H9 (cell line): ENCODE measurements at regions not wholly inside any gene's neighbourhood (a gene's known extent, or its start where the extent isn't known, plus 50 kb on each side); places are given as distances from the start of the nearest gene placed in this dataset.

Experiments
- DNase-seq: peaks from one replicate; pipeline ENCODE4 v3.0.0-alpha.2; 2017
- H2AFZ ChIP-seq: one replicate; pipeline ENCODE4 v1.6.1; 2013; ENCODE audit warnings: mild to moderate bottlenecking, low read length, control low read depth, moderate library complexity
- H2AK5ac ChIP-seq: 2 replicates; pipeline ENCODE4 v1.6.1; 2013; ENCODE audit warnings: low read length, control low read depth, mixed read lengths; ENCODE audit not compliant: insufficient read length
- H2BK120ac ChIP-seq: one replicate; pipeline ENCODE4 v1.6.1; 2013; ENCODE audit warnings: low read depth, mild to moderate bottlenecking, low read length, control low read depth, inconsistent platforms; ENCODE audit not compliant: poor library complexity, severe bottlenecking
- H2BK12ac ChIP-seq: 2 replicates; pipeline ENCODE4 v1.6.1; 2013; ENCODE audit warnings: low read length, control low read depth, mixed read lengths, low read depth; ENCODE audit not compliant: insufficient read length
- H2BK15ac ChIP-seq: 2 replicates; pipeline ENCODE4 v1.6.1; 2013; ENCODE audit warnings: low read depth, low read length, control low read depth
- H2BK20ac ChIP-seq: one replicate; pipeline ENCODE4 v1.6.1; 2013; ENCODE audit warnings: low read depth, mild to moderate bottlenecking, low read length, control low read depth, inconsistent platforms; ENCODE audit not compliant: poor library complexity, severe bottlenecking
- H2BK5ac ChIP-seq: 2 replicates; pipeline ENCODE4 v1.6.1; 2013; ENCODE audit warnings: low read length, control low read depth, mixed read lengths; ENCODE audit not compliant: insufficient read length
- H3K14ac ChIP-seq: 2 replicates; pipeline ENCODE4 v1.6.1; 2013; ENCODE audit warnings: low read length, control low read depth; ENCODE audit not compliant: insufficient read depth
- H3K18ac ChIP-seq: 2 replicates; pipeline ENCODE4 v1.6.1; 2013; ENCODE audit warnings: low read depth, mild to moderate bottlenecking, mixed read lengths, low read length, control low read depth; ENCODE audit not compliant: insufficient read length
- H3K23ac ChIP-seq: 2 replicates; pipeline ENCODE4 v1.6.1; 2013; ENCODE audit warnings: low read length, control low read depth, mixed read lengths, low read depth; ENCODE audit not compliant: insufficient read length
- H3K23me2 ChIP-seq: 2 replicates; pipeline ENCODE4 v1.6.1; 2013; ENCODE audit warnings: low read depth, mild to moderate bottlenecking, mixed read lengths, low read length, control low read depth; ENCODE audit not compliant: insufficient read length, poor library complexity, severe bottlenecking
- H3K27ac ChIP-seq: 2 replicates; pipeline ENCODE4 v1.5.1; 2013; ENCODE audit warnings: low read length, control low read depth, mixed read lengths, low read depth; ENCODE audit not compliant: insufficient read length
- H3K27me3 ChIP-seq: 2 replicates; pipeline ENCODE4 v1.6.1; 2013; ENCODE audit warnings: low read length, control low read depth, inconsistent platforms; ENCODE audit not compliant: insufficient read depth
- H3K4ac ChIP-seq: 2 replicates; pipeline ENCODE4 v1.6.1; 2013; ENCODE audit warnings: low read depth, mild to moderate bottlenecking, control low read depth, inconsistent platforms, low read length, moderate library complexity
- H3K4me1 ChIP-seq: 2 replicates; pipeline ENCODE4 v1.6.1; 2013; ENCODE audit warnings: low read length, control low read depth, inconsistent platforms; ENCODE audit not compliant: insufficient read depth
- H3K4me2 ChIP-seq: 2 replicates; pipeline ENCODE4 v1.6.1; 2013; ENCODE audit warnings: low read length, control low read depth, mixed read lengths; ENCODE audit not compliant: insufficient read length, insufficient read depth
- H3K56ac ChIP-seq: 2 replicates; pipeline ENCODE4 v1.6.1; 2013; ENCODE audit warnings: low read depth, mild to moderate bottlenecking, mixed read lengths, low read length, control low read depth; ENCODE audit not compliant: insufficient read length
- H3K79me1 ChIP-seq: 2 replicates; pipeline ENCODE4 v1.6.1; 2013; ENCODE audit warnings: low read depth, mild to moderate bottlenecking, moderate library complexity, low read length, control low read depth, inconsistent platforms; ENCODE audit not compliant: insufficient read depth, poor library complexity, severe bottlenecking
- H3K79me2 ChIP-seq: 2 replicates; pipeline ENCODE4 v1.6.1; 2013; ENCODE audit warnings: low read length, control low read depth, inconsistent platforms; ENCODE audit not compliant: insufficient read depth
- H3K9ac ChIP-seq: 2 replicates; pipeline ENCODE4 v1.6.1; 2013; ENCODE audit warnings: low read length, control low read depth, mixed read lengths; ENCODE audit not compliant: insufficient read length; ENCODE audit errors: extremely low read depth
- H3K9me3 ChIP-seq: one replicate; pipeline ENCODE4 v1.6.1; 2013; ENCODE audit warnings: low read depth, low read length, inconsistent platforms; ENCODE audit not compliant: control insufficient read depth
- H3T11ph ChIP-seq: one replicate; pipeline ENCODE4 v1.6.1; 2013; ENCODE audit warnings: mild to moderate bottlenecking, low read length, control low read depth, inconsistent platforms
- H4K20me1 ChIP-seq: one replicate; pipeline ENCODE4 v1.6.1; 2013; ENCODE audit not compliant: control insufficient read depth, insufficient read length, insufficient read depth
- H4K5ac ChIP-seq: 2 replicates; pipeline ENCODE4 v1.6.1; 2013; ENCODE audit warnings: low read depth, mild to moderate bottlenecking, mixed read lengths, low read length, control low read depth; ENCODE audit not compliant: insufficient read length
- H4K8ac ChIP-seq: replicated peaks from 2 replicates; pipeline ENCODE4 v1.6.1; 2013; ENCODE audit warnings: low read length, control low read depth, mixed read lengths, low read depth; ENCODE audit not compliant: insufficient read length
- H4K91ac ChIP-seq: 2 replicates; pipeline ENCODE4 v1.6.1; 2013; ENCODE audit warnings: low read depth, mild to moderate bottlenecking, moderate library complexity, mixed read lengths, low read length, control low read depth; ENCODE audit not compliant: insufficient read length
- H3K27ac Mint-ChIP-seq, 3 experiments: 2 replicates in 2 of 3; 3 replicates in 1 of 3; pipeline ENCODE4 v1.8.0; 2020 to 2021; ENCODE audit warnings: mixed read lengths in 3 of 3, mild to moderate bottlenecking in 1 of 3, moderate library complexity in 1 of 3
- H3K27me3 Mint-ChIP-seq: 2 replicates; pipeline ENCODE4 v1.8.0; 2021; ENCODE audit warnings: low read depth, mild to moderate bottlenecking, moderate library complexity, mixed read lengths
- H3K36me3 Mint-ChIP-seq, 3 experiments: 2 replicates in 2 of 3; 3 replicates in 1 of 3; pipeline ENCODE4 v1.8.0; 2020 to 2021; ENCODE audit warnings: low read depth in 3 of 3, mixed read lengths in 3 of 3; ENCODE audit not compliant: insufficient read depth in 1 of 3
- H3K4me1 Mint-ChIP-seq, 2 experiments: 2 replicates each; pipeline ENCODE4 v1.8.0; 2020; ENCODE audit warnings: mixed read lengths in 2 of 2
- H3K4me3 Mint-ChIP-seq, 2 experiments: 2 replicates in 1 of 2; 3 replicates in 1 of 2; pipeline ENCODE4 v1.8.0; 2020 to 2021; ENCODE audit warnings: mild to moderate bottlenecking in 2 of 2, mixed read lengths in 2 of 2, moderate library complexity in 1 of 2
- H3K9me3 Mint-ChIP-seq, 2 experiments: 2 replicates in 1 of 2; 3 replicates in 1 of 2; pipeline ENCODE4 v1.8.0; 2020; ENCODE audit warnings: mild to moderate bottlenecking in 2 of 2, mixed read lengths in 2 of 2, moderate library complexity in 1 of 2
- CTCF ChIP-seq: fragments of 200-600 bp; sonication (generic); conservative IDR thresholded peaks from 3 replicates; pipeline ENCODE4 v1.8.0; 2021; ENCODE audit warnings: antibody characterized with exemption, mild to moderate bottlenecking
- WGBS: extraction: QIAGEN DNeasy Blood & Tissue Kit; methylation state at CpG from one replicate; pipeline ENCODE4 v1.1.7; 2013; ENCODE audit warnings: missing lambda C conversion rate, low lambda C conversion rate, mixed read lengths; ENCODE audit not compliant: insufficient read length; ENCODE audit errors: extremely low coverage; 5-methylcytosine and 5-hydroxymethylcytosine counted together

DNA sequence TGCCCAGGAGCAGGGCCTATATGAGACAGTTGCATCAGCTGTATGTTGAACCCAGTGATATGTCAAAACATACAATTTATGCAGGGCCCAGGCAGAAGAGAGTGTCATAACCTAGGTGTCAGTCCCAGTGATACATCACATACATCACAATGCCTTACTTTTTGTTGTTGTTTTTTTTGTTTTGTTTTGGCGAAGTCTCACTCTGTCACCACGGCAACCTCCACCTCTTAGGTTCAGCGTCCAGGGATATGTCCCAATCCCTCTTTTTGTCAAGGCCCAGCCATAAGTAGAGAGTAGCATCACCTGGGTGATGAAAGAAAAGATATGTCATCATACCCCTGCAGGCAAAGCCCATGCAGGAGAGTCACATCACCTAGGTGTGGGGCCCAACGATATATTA lies 56.8 kb upstream of the ZNF730 start:
- TF ChIP-seq CTCF: no peak

More for the DNA sequence above, 56.8 kb upstream of the ZNF730 start:
- no peak overlapping the region for H2BK15ac ChIP-seq
- no peak for DNase-seq
- no peak overlapping the region for H3K27ac ChIP-seq
- no peak overlapping the region for H3K9ac ChIP-seq
- Mint-ChIP-seq H3K4me1 (no peaks in the 10 kb centered on the region), H3K27me3 (peaks cover 4% of the 10 kb centered on the region; the same call in 1 of the 2 replicates), H3K9me3 (peaks cover 85 to 93% of the 10 kb centered on the region in 2 experiments), H3K27ac (no peak overlapping the region), H3K4me3 (no peak overlapping the region), H3K36me3 (peaks cover 0 to 18% (median 9%) of the 10 kb centered on the region in 3 experiments; a peak in 5 of 7 replicates)
- H3K79me2 ChIP-seq: no peaks in the 10 kb centered on the region
- H3K23ac ChIP-seq: no peak overlapping the region
- no peaks in the 10 kb centered on the region for H3K27me3 ChIP-seq
- no peaks in the 10 kb centered on the region for H4K20me1 ChIP-seq
- no peak overlapping the region for H4K5ac ChIP-seq
- no peak overlapping the region for H3K14ac ChIP-seq
- no peak overlapping the region for H3K18ac ChIP-seq
- no peak overlapping the region for H3K4ac ChIP-seq
- H2AFZ ChIP-seq: no peak overlapping the region
- H2BK12ac ChIP-seq: no peak overlapping the region
- peaks cover 69% of the 10 kb centered on the region for H3K9me3 ChIP-seq
- no peaks in the 10 kb centered on the region for H3K4me1 ChIP-seq
- H4K91ac ChIP-seq: no peak overlapping the region
- H2BK5ac ChIP-seq: no peak overlapping the region
- H2BK120ac ChIP-seq: no peak overlapping the region
- no peak overlapping the region for H2AK5ac ChIP-seq
- no peak overlapping the region for H4K8ac ChIP-seq
- no peak overlapping the region for H3K56ac ChIP-seq
- H3K79me1 ChIP-seq: no peaks in the 10 kb centered on the region
- no peaks in the 10 kb centered on the region for H3K23me2 ChIP-seq
- H2BK20ac ChIP-seq: no peak overlapping the region
- WGBS: no CpG with 5 or more reads among the region's 4 CpGs
- no peak overlapping the region for H3K4me2 ChIP-seq
- H3T11ph ChIP-seq: no peak overlapping the region
